Stimulated activated CD8-positive, alpha-beta memory T cell treated with anti-CD3 and anti-CD28 coated beads, Interleukin-7, amount 100 ng/mL, for 1 hour (primary cell): ENCODE measurements at regions not wholly inside any gene's neighbourhood (a gene's known extent, or its start where the extent isn't known, plus 50 kb on each side); places are given as distances from the start of the nearest gene placed in this dataset.
"Not testable (repeated sequence)": the region's sequence is repeated elsewhere in the genome, so short reads cannot be mapped to it uniquely, and the experiment has no call there.

Source experiments
- DNase-seq, 2 donors: peaks; one replicate each; pipeline ENCODE4 v3.0.0-alpha.2; 2020; ENCODE audit warnings: low read depth in 2 of 2

- no peak for DNase-seq
Observed at GRCh38 chr12:13442457-13442856, 245.9 kb downstream of the EMP1 start.

- no peak for DNase-seq
Observed at GRCh38 chr12:13440844-13441243, 244.3 kb downstream of the EMP1 start.

- DNase-seq, result no peak
Observed at GRCh38 chr12:13437541-13437940, 241.0 kb downstream of the EMP1 start.

DNA sequence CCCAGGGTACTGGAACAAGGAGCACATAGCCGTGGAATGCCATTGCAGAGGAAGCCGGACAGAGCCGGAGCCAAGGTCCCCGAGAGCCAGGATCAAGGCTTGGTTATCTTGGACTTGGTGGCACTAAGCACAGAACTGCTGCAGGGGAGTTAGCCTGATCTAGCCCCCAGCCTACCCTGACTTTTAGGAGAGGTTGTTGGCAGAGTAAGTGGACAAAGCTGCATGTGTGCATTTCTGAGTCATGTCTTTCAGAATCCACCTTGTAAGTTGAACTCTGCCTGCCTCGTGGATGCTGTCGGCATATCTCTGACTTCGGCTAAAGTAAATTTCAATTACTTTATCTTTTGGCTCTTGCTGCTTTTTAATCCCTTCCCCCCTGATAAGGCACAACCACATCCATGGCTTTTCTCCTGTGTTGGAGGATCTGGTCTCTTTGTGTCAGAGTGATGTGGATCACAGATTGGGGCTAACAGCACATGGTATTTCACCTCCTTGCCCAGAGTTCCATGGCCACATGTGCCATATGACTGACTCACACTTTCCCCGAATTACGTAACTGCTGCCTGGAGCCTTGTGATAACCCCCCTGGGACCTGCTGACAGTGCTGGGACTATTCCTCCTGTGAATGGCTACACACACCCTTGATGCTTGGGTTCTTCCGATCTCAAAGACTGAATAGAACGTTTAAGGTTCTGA lies 240.3 kb downstream of the EMP1 start:
- DNase-seq, result no peak

DNA sequence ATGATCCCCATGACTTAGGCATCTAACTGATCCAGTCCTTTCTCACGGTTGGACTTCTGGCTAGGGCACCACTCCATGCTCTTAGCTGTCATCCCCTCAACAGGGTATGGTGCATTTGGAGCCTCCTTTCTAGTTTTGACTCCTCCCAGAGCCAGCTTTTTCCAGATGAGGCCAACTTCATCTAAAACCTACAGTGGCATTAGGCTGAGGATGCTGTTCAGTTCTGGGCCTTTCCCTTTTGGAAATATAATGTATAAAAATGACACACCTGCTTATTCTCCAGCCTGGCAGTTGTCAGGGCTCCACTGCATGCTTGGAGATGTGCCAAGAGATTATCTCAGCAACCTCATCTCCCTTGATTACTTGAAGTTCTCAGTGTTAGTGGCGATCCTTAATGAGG lies 239.7 kb downstream of the EMP1 start:
- DNase-seq, result no peak

GRCh38 chr12:13435235-13435933 lies 238.9 kb downstream of the EMP1 start:
- DNase-seq, result no peak

GRCh38 chr12:13433768-13434167 lies 237.2 kb downstream of the EMP1 start:
- DNase-seq, result no peak

DNA sequence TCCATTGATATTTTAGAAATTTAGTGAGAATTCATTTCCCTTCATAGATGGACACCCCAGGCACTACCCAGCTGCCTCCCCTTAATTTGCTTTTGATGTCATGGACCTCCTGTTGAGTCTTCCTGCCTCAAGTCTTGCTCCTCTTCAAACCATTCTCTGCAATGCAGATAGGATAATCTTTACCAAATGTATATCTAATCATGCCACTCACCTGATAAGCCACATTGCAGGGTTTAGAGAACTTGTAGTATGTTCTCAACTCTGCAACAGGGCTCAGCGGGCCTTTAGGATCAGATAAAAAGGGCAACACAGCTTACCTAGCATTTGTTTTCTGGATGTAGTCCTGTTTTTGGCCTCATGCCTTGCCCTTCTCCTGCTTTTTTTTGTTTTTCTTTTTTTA lies 234.5 kb downstream of the EMP1 start:
- no peak for DNase-seq

- DNase-seq, result no peak
Observed at GRCh38 chr12:13428538-13429265, 232.2 kb downstream of the EMP1 start.

GRCh38 chr12:13425766-13426165 lies 229.2 kb downstream of the EMP1 start:
- no peak for DNase-seq

- no peak for DNase-seq
Observed at GRCh38 chr12:13422291-13422690, 225.8 kb downstream of the EMP1 start.

GRCh38 chr12:13417516-13417915 lies 221.0 kb downstream of the EMP1 start:
- DNase-seq, result no peak

GRCh38 chr12:13411287-13411686 lies 214.8 kb downstream of the EMP1 start:
- DNase-seq, result no peak

DNA sequence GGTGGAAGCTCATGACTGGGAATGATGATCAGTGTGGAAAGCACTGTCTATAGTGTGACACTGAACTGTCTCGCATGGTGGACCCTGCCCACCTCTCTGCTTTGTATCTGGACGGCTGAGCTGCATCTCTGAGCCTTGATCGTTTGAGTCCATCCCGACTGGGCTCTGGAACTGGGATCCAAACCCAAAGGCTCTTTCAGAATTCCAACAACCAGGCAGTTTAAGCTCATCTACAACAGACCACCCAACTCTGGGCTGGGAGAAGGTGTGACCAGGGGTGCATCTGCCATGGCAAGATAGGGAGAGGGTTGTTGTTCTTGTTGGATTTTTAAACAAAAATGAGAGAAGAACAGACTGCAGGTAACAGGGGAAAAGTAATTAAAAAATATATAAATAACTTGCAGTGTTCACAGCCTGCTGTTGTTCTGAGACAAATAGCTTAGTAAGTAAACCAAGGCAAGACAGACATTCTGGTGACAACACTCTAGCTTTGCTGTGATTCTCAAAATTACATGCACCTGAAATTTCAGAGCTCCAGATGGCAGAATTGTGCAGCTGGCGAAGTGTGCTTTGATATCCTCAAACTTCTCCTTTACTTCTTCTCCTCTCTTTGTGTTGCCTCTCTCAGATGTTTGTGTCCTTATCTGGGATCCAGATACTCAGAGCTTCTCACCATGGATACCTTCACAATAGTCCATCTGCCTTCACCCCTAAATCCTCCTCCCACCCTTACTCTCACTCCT lies 209.6 kb downstream of the EMP1 start:
- DNase-seq, result no peak

GRCh38 chr12:13404631-13405473 lies 208.3 kb downstream of the EMP1 start:
- DNase-seq, result no peak

DNA sequence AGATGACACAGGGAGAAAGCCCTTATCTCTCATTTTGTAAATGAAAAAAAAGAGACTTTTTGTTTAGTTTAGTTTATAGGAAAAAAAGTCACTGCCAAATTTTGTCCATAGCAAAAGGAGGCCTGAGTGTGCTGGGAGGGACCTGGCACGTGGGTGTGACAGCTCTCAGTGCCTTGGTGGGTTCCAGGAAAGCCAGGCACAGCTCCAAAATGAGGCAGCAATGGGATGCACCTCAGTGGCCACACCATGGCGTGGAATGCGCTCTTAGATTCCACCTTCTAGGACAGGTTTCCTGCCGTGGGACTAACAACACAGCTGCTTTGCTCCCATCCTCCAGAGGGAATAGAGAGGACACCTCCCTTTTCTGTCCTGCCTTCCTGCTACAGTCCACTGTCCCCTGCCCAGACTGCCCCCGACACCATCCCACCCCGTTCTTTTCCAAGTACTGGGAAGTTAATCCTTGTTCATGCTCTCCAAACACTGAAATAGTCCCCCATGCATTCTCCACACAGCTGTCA lies 207.6 kb downstream of the EMP1 start:
- no peak for DNase-seq

DNA sequence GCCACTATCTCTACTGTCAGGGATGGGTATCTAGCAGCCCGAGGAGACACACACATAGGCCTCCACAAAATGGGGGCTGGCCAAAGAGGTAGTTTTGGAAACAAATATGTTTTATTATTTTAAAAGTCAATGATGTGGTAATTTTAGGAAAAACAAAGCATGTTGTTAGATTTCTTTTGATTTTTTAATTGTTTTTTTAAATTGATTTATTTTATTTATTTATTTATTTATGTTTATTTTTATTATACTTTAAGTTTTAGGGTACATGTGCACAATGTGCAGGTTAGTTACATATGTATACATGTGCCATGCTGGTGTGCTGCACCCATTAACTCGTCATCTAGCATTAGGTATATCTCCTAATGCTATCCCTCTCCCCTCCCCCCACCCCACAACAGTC lies 194.8 kb downstream of the EMP1 start:
- not testable (repeated sequence) for DNase-seq

GRCh38 chr12:13390918-13391317 lies 194.4 kb downstream of the EMP1 start:
- no peak for DNase-seq

DNA sequence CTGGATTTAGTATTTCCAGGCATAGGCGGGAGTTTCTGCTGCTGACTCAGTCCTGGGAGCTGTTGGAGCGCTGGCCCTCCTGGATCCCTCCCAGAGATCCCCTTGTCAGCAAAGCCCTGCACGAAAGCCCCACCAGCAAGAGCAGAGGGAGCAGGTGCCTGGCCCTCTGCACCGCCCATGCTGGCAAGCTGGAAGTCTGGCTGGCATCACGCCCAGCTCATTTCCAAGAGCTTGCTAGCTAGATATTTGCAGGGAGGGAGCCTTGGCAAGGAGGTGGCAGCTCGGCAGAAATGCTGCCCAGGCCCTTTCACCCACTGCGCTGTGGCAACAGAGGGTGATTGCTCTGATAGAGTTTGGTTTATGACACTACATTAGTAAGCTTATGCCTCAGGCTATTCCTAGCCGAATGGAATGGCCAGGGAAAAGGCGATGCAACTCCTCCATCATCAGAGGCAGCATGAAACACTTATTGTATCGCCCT lies 193.9 kb downstream of the EMP1 start:
- no peak for DNase-seq

- no peak for DNase-seq
Observed at GRCh38 chr12:13387101-13387500, 190.6 kb downstream of the EMP1 start.
